T-helper 2 cell treated with Interferon-gamma antibody and Interleukin-4, amounts not matched to agents 5 μg/mL and 100 μg/mL, for 36 hours (primary cell): ENCODE measurements at regions not wholly inside any gene's neighbourhood (a gene's known extent, or its start where the extent isn't known, plus 50 kb on each side); places are given as distances from the start of the nearest gene placed in this dataset.

Source experiments
- DNase-seq: peaks from one replicate; pipeline ENCODE4 v3.0.0; 2021; ENCODE audit warnings: low spot score
- H3K27ac Mint-ChIP-seq: one replicate; pipeline ENCODE4 v1.8.0; 2021; ENCODE audit warnings: mild to moderate bottlenecking, mixed read lengths
- H3K27me3 Mint-ChIP-seq: one replicate; pipeline ENCODE4 v1.8.0; 2021; ENCODE audit warnings: low read depth, mixed read lengths
- H3K36me3 Mint-ChIP-seq: one replicate; pipeline ENCODE4 v1.8.0; 2021; ENCODE audit warnings: low read depth, mixed read lengths
- H3K4me1 Mint-ChIP-seq: one replicate; pipeline ENCODE4 v1.8.0; 2021; ENCODE audit warnings: low read depth, mixed read lengths
- H3K4me3 Mint-ChIP-seq: one replicate; pipeline ENCODE4 v1.8.0; 2022; ENCODE audit warnings: mild to moderate bottlenecking, moderate library complexity, mixed read lengths
- H3K9me3 Mint-ChIP-seq: one replicate; pipeline ENCODE4 v1.8.0; 2021; ENCODE audit warnings: mixed read lengths

DNA sequence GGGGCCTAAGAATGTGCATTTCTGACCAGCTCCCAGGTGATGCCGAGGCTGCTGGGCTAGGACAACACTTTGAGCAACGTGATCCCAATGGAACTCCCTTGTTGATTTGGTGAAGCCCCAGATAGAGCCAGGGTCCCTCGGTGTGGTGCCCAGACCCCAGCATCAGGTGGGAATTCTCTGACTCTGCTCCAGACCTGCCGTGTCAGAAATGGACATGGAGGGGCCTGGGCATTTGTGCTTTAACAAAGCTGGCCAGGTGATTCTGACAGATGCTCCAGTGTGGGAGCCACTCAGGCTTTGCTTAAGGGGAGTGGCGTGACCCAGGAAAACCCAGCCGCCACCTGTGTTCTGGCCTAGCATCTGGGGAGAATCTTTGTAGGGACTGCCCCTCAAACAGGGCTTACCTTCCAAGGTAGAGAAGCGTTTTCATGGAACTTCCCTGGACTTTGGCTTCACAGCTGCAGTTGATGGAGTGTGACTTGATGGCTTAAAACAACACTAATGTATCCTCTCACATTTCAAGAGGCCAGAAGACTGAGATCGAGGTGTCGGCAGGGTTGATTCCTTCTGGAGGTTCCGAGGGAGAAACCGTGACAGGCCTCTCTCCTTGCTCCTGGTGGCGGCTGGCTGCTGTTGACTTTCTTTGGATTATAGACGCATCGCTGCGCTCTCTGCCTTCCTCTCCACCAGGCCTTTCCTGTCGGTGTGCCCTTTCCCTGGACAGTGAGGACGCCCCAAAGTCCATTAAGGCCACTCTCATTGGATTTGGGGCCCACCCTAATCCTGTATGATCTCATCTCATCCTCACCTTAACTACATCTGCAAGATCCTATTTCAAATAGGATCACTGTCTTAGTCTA is 57.0 kb upstream of the HDAC4 start:
- Mint-ChIP-seq H3K4me1 (peaks cover 2% of the 10 kb centered on the region), H3K27me3 (peaks cover 15% of the 10 kb centered on the region), H3K36me3 (no peaks in the 10 kb centered on the region), H3K27ac (no peak overlapping the region), H3K9me3 (peaks cover 8% of the 10 kb centered on the region), H3K4me3 (no peak overlapping the region)
- no peak for DNase-seq

GRCh38 chr2:239456940-239457339 is 56.1 kb upstream of the HDAC4 start:
- Mint-ChIP-seq H3K4me3 (no peak overlapping the region), H3K4me1 (peaks cover 2% of the 10 kb centered on the region), H3K36me3 (no peaks in the 10 kb centered on the region), H3K9me3 (peaks cover 13% of the 10 kb centered on the region), H3K27me3 (peaks cover 19% of the 10 kb centered on the region), H3K27ac (no peak overlapping the region)
- no peak for DNase-seq

- no peak for DNase-seq
- no peaks in the 10 kb centered on the region for H3K36me3 Mint-ChIP-seq
- H3K27me3 Mint-ChIP-seq: peaks cover 23% of the 10 kb centered on the region
- peaks cover 16% of the 10 kb centered on the region for H3K9me3 Mint-ChIP-seq
- no peak overlapping the region for H3K4me3 Mint-ChIP-seq
- peaks cover 2% of the 10 kb centered on the region for H3K4me1 Mint-ChIP-seq
- H3K27ac Mint-ChIP-seq: no peak overlapping the region
Measured at GRCh38 chr2:239455436-239456203, 54.8 kb upstream of the HDAC4 start.

GRCh38 chr2:239454507-239454906 is 53.7 kb upstream of the HDAC4 start:
- Mint-ChIP-seq H3K9me3 (peaks cover 16% of the 10 kb centered on the region), H3K27ac (no peak overlapping the region), H3K4me1 (peaks cover 2% of the 10 kb centered on the region), H3K27me3 (peaks cover 23% of the 10 kb centered on the region), H3K36me3 (no peaks in the 10 kb centered on the region), H3K4me3 (no peak overlapping the region)
- DNase-seq: no peak
